NCI-H524 (cell line): ENCODE measurements at regions not wholly inside any gene's neighbourhood (a gene's known extent, or its start where the extent isn't known, plus 50 kb on each side); places are given as distances from the start of the nearest gene placed in this dataset.
A peak's percentile ranks its signal among the peaks of the same experiment; 100 is the strongest.
"Not testable (repeated sequence)": the region's sequence is repeated elsewhere in the genome, so short reads cannot be mapped to it uniquely, and the experiment has no call there.

ENCODE experiments used
- DNase-seq, 2 experiments: peaks; one replicate each; lab custom pipeline; 2025; lab: John Stamatoyannopoulos, UW

DNA sequence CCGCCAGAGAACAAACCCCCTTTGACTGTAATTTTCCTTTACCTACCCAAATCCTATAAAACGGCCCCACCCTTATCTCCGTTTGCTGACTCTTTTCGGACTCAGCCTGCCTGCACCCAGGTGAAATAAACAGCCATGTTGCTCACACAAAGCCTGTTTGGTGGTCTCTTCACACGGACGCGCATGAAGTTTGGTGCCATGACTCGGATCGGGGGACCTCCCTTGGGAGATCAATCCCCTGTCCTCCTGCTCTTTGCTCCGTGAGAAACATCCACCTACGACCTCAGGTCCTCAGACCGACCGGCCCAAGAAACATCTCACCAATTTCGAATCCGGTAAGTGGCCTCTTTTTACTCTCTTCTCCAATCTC lies 52.1 kb upstream of the FAM124A start:
- not testable (repeated sequence) for DNase-seq

DNA sequence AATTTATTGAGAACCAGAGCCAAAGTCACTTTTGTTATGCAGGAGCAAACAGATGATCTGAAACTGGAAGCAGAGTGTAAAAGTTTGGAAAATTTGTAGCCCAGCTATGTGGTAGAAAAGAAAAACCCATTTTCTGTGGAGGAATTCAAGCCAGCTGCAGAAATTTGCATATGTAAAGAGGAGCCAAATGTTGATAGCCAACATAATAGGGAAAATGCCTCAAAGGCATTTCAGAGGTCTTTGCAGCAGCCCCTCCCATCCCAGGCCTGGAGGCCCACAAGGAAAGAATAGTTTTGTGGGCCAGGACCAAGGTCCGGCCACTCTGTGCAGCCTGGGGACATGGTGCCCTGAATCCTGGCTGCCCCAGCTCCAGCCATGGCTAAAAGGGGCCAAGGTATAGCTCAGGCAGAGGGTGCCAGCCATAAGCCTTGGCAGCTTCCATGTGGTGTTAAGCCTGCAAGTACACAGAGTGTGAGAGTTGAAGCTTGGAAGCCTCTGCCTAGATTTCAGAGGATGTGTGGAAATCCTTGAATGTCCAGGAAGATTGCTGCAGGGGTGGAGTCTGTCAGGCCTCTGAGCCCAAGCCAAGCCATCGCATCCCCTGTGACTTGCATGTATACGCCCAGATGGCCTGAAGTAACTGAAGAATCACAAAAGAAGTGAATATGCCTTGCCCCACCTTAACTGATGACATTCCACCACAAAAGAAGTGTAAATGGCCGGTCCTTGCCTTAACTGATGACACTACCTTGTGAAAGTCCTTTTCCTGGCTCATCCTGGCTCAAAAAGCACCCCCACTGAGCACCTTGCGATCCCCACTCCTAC lies 52.7 kb upstream of the FAM124A start:
- not testable (repeated sequence) for DNase-seq

DNA sequence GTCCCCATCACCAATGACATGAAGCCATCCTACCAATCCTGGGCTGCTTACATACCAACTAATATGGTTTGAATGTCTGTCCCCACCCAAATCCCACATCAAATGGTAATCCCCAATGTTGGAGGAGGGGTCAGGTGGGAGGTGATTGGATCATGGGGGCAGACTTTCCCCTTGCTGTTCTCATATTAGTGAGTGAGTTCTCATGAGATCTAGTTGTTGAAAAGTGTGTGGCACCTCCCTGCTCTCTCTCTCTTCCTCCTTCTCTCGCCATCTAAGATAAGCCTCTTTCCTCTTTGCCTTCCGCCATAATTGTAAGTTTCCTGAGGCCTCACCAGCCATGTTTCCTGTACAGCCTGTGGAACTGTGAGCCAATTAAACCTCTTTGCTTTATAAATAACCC lies 53.6 kb upstream of the FAM124A start:
- DNase-seq, result no peak

DNA sequence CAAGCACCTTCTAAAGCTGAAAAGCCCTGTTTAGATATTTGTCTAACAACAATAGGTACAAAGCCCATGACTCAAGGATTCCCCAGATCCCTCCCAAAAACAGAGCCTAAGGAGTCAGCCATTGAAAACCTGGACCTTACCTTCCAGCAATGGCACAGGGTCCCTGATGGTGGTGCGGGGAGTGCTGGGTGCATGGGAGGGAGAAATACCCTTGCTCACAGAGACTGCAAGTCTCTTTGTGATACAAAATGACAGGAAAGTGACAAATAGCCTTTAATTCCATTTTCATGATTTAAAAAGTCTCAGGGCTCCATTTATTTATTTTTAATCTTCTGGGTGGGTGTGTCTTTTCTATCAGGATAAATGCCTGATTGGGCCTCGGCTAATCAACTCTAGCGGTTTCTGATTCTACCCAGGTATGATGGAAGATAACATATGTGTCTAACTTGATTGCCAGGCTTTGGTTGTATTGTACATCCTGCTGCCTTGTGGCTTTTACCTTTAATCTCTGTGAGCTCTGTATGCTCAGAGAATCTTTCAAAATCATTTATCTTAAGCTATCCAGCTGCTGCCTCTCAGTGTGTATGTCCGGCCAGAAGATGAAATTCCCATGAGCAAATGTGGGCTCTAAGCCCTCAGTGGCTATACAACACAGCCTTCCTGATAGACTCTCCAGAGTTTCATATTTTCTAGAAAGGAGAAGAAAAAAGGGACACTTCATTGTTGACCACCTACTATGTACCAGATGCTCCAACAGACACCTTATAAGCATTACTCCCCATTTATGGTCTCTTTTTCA lies 54.6 kb upstream of the FAM124A start:
- DNase-seq, result peak in 1 of 2 experiments; percentile 51

DNA sequence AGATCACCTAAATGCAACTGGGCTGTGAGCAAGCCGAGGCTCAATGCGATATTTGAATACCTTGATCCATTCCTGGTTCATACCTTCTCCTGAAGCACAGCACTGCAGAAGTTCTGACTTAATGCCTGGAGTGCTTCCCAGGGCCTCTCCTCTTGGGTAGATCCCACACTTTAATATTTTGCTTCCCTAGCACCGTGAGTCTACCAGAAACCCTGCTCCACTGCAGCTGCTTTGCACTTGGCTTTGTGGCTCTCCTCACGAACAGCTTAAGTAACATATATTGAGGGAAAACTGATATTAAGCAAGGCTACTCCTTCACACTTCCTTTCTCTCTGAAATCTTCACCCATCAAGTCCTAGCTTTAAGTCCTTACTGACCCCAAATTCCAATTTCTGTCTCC lies 51.6 kb upstream of the C13orf42 start:
- DNase-seq, result no peak
